ENCODE measurements at regions not wholly inside any gene's neighbourhood (a gene's known extent, or its start where the extent isn't known, plus 50 kb on each side); places are given as distances from the start of the nearest gene placed in this dataset.

GRCh38 chrX:16511796-16512776 is 137.9 kb upstream of the S100G start:
- DNase-seq, result no peak

- DNase-seq, result no peak
Measured at GRCh38 chrX:16516232-16516876, 133.6 kb upstream of the S100G start.

- DNase-seq, result no peak
Measured at GRCh38 chrX:16517039-16517605, 132.8 kb upstream of the S100G start.

- no peak for DNase-seq
Measured at GRCh38 chrX:16518131-16518530, 131.8 kb upstream of the S100G start.

GRCh38 chrX:16524316-16524715 is 125.6 kb upstream of the S100G start:
- no peak for DNase-seq

GRCh38 chrX:16526003-16526402 is 124.0 kb upstream of the S100G start:
- DNase-seq, result no peak

- no peak for DNase-seq
Measured at GRCh38 chrX:16528620-16529019, 121.3 kb upstream of the S100G start.
